Lower lobe of right lung (tissue), 2 donors: ENCODE measurements at regions not wholly inside any gene's neighbourhood (a gene's known extent, or its start where the extent isn't known, plus 50 kb on each side); places are given as distances from the start of the nearest gene placed in this dataset.

Source experiments
- ATAC-seq, 2 donors: fragments of 200-7000 bp; cut with Tn5 transposase; one replicate each; pipeline ENCODE4 v1.9.1; 2020 to 2022; ENCODE audit warnings: mild to moderate bottlenecking in 2 of 2, moderate library complexity in 2 of 2
- DNase-seq: peaks from one replicate; pipeline ENCODE4 v3.0.0-alpha.2; 2020
- H3K27ac ChIP-seq: fragments of 200-600 bp; one replicate; pipeline ENCODE4 v1.8.0; 2022
- H3K27me3 ChIP-seq: fragments of 200-600 bp; one replicate; pipeline ENCODE4 v1.8.0; 2022; ENCODE audit warnings: low read depth
- H3K36me3 ChIP-seq: fragments of 200-600 bp; one replicate; pipeline ENCODE4 v1.8.0; 2022; ENCODE audit warnings: mild to moderate bottlenecking
- H3K4me1 ChIP-seq: fragments of 200-600 bp; one replicate; pipeline ENCODE4 v1.8.0; 2022
- H3K4me3 ChIP-seq: fragments of 200-600 bp; one replicate; pipeline ENCODE4 v1.8.0; 2022; ENCODE audit warnings: mild to moderate bottlenecking
- H3K9me3 ChIP-seq: fragments of 200-600 bp; one replicate; pipeline ENCODE4 v1.8.0; 2022
- intact Hi-C: fragments of 100-400 bp; cut with DNase I; formaldehyde crosslinking; loops from one replicate; pipeline ENCODE4 v1.11.0; 2022
- TF ChIP-seq, protein P1 (sequence below): fragments of 200-600 bp; IDR thresholded peaks from one replicate; pipeline ENCODE4 v1.8.0; 2022; ENCODE audit warnings: antibody characterized with exemption, mild to moderate bottlenecking
- donor health status: DM: no; HTN: yes; CAD: no; lungs with severe emphysema.

DNA sequence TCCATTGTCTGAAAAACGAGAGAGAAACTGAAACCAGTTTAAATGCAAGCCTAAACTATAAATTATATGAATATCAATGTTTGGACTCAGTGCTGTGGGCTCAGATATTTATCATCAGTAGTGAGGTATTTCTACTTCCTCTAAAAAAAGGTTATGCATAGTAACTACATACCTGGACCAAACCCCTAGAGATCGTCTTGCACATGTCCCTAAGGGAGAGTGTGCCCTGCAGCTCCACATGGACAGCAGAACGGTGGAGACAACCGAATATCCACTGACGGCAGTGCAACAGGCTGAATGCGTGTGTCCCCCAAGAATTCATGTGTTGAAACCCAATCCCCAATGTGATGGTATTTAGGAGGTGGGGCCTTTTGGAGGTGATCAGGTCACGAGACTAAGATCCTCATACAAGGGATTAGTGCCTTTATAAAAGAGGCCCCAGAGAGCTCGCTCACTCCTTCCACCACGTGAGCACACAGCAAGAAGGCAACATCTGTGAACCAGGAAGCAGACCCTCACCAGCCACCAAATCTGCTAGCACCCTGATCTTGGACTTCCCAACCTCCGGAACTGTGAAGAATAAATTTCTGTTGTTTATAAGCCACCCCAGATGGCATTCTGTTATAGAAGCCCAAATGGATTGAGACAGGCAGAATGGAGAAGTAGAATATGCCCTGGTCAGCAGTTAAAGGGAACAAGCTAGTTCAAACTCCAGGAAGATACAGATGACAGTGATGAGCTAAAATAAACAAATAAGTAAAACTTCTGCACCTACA is 208.4 kb downstream of the ANAPC1 start:
- Histone ChIP-seq H3K4me1 (peaks cover 10% of the 10 kb centered on the region), H3K36me3 (no peaks in the 10 kb centered on the region), H3K27ac (peak overlapping the region; percentile 51), H3K27me3 (no peaks in the 10 kb centered on the region), H3K9me3 (no peaks in the 10 kb centered on the region), H3K4me3 (no peak overlapping the region)
- DNase-seq (no peak), ATAC-seq (peak in 1 of 2 donors; percentile 46)
- TF ChIP-seq, protein P1, sequence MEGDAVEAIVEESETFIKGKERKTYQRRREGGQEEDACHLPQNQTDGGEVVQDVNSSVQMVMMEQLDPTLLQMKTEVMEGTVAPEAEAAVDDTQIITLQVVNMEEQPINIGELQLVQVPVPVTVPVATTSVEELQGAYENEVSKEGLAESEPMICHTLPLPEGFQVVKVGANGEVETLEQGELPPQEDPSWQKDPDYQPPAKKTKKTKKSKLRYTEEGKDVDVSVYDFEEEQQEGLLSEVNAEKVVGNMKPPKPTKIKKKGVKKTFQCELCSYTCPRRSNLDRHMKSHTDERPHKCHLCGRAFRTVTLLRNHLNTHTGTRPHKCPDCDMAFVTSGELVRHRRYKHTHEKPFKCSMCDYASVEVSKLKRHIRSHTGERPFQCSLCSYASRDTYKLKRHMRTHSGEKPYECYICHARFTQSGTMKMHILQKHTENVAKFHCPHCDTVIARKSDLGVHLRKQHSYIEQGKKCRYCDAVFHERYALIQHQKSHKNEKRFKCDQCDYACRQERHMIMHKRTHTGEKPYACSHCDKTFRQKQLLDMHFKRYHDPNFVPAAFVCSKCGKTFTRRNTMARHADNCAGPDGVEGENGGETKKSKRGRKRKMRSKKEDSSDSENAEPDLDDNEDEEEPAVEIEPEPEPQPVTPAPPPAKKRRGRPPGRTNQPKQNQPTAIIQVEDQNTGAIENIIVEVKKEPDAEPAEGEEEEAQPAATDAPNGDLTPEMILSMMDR: no peak
- intact Hi-C loops: no loop called here

DNA sequence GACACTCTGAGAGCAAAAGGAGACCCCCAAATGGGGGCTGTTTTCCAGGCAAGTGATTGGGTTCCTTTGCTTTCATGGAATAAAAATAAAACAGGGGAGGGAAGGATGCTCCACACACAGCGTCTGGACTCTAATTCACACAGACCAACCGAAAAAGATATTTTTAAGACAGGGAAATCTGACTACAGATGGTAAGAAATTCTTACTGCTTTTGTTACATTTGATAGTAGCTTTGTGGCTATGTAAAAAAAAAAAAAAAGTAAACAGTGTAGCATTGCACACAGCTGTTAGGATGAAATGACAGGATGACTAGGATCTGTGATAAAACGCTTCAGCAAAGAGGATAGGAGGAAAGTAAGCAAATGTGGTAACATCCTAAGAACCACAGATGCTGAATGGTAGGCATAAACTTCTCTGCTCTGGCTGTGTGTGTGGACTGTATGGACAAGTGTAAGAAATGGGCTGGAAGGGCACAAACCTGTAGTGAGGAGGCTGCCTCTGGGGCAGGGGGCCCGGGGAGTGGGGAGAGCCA is 207.6 kb downstream of the ANAPC1 start:
- ATAC-seq: peak in 1 of 2 donors; percentile 30
- H3K9me3 ChIP-seq: no peaks in the 10 kb centered on the region
- intact Hi-C loops: no loop called here

GRCh38 chr2:111678161-111678560 is 205.8 kb downstream of the ANAPC1 start:
- no peak for DNase-seq
- Histone ChIP-seq H3K9me3 (no peaks in the 10 kb centered on the region), H3K4me1 (no peaks in the 10 kb centered on the region), H3K36me3 (no peaks in the 10 kb centered on the region), H3K27ac (no peak overlapping the region), H3K27me3 (no peaks in the 10 kb centered on the region), H3K4me3 (no peak overlapping the region)
- TF ChIP-seq, protein P1: no peak
- no peak for ATAC-seq
- intact Hi-C loops: no loop called here

More for the DNA sequence above, 207.6 kb downstream of the ANAPC1 start:
- no peak overlapping the region for H3K27ac ChIP-seq
- TF ChIP-seq, protein P1: no peak
- no peaks in the 10 kb centered on the region for H3K36me3 ChIP-seq
- H3K4me3 ChIP-seq: no peak overlapping the region
- peaks cover 3% of the 10 kb centered on the region for H3K4me1 ChIP-seq
- H3K27me3 ChIP-seq: no peaks in the 10 kb centered on the region
- DNase-seq: no peak

DNA sequence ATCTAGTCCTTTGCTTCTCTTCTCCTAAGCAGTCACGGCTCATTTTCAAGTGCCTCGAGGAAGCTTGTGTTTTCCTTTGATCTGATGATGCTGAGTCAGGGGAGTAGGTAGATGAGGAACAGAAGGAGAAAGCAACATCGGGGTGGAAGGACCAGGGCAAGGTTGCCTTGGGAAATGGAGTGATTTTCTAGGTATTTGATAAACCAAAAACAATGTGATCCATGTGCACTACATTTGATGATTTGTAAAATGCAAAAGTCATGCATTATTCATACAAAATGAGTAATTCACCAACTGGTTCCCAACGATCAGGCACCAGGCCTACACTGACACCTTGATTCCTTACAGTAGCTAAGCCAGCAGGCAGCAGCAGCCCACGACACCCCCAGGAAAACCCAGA is 205.3 kb downstream of the ANAPC1 start:
- Histone ChIP-seq H3K27me3 (no peaks in the 10 kb centered on the region), H3K36me3 (no peaks in the 10 kb centered on the region), H3K4me1 (no peaks in the 10 kb centered on the region), H3K27ac (no peak overlapping the region), H3K4me3 (no peak overlapping the region), H3K9me3 (no peaks in the 10 kb centered on the region)
- intact Hi-C loops: no loop called here
- TF ChIP-seq, protein P1: no peak
- DNase-seq (no peak), ATAC-seq (no peak)

DNA sequence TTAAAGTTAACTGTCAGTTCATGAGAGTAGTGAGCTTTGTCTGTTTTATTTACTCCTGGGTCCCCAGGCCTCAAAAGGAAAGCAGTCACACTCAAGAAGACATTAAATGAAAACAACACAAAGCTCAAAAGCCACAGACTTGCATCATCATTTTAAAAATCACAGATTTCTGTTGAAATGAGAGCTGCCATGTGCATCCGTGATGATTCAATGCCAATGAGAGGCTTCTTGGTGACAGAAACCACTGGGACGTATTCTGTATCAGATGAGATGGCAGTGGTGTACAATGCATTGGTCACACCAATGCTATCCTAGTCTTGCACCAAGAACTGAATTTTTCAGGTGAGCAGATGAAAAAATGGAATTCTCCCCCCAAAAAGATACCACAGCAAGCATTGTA is 204.8 kb downstream of the ANAPC1 start:
- TF ChIP-seq, protein P1: no peak
- intact Hi-C loops: no loop called here

More for the DNA sequence above, 204.8 kb downstream of the ANAPC1 start:
- Histone ChIP-seq H3K9me3 (no peaks in the 10 kb centered on the region), H3K36me3 (no peaks in the 10 kb centered on the region), H3K27ac (no peak overlapping the region), H3K4me1 (no peaks in the 10 kb centered on the region), H3K27me3 (no peaks in the 10 kb centered on the region), H3K4me3 (no peak overlapping the region)
- DNase-seq: no peak
- no peak for ATAC-seq
